ENCODE measurements at regions not wholly inside any gene's neighbourhood (a gene's known extent, or its start where the extent isn't known, plus 50 kb on each side); places are given as distances from the start of the nearest gene placed in this dataset.
"Not testable (repeated sequence)": the region's sequence is repeated elsewhere in the genome, so short reads cannot be mapped to it uniquely, and the experiment has no call there.

DNA sequence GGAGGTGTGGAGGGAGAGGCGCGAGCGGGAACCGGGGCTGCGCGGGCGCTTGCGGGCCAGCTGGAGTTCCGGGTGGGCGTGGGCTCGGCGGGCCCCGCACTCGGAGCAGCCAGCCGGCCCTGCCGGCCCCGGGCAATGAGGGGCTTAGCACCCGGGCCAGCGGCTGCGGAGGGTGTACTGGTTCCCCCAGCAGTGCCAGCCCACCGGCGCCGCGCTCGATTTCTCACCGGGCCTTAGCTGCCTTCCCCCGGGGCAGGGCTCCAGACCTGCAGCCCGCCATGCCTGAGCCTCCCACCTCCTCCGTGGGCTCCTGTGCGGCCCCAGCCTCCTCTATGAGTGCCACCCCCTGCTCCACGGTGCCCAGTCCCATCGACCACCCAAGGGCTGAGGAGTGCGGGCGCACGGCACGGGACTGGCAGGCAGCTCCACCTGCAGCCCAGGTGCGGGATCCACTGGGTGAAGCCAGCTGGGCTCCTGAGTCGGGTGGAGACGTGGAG lies 141.4 kb downstream of the SPRY1 start:
- not testable (repeated sequence) for DNase-seq (ENCODE audit: low read depth in 2 of 2)

DNA sequence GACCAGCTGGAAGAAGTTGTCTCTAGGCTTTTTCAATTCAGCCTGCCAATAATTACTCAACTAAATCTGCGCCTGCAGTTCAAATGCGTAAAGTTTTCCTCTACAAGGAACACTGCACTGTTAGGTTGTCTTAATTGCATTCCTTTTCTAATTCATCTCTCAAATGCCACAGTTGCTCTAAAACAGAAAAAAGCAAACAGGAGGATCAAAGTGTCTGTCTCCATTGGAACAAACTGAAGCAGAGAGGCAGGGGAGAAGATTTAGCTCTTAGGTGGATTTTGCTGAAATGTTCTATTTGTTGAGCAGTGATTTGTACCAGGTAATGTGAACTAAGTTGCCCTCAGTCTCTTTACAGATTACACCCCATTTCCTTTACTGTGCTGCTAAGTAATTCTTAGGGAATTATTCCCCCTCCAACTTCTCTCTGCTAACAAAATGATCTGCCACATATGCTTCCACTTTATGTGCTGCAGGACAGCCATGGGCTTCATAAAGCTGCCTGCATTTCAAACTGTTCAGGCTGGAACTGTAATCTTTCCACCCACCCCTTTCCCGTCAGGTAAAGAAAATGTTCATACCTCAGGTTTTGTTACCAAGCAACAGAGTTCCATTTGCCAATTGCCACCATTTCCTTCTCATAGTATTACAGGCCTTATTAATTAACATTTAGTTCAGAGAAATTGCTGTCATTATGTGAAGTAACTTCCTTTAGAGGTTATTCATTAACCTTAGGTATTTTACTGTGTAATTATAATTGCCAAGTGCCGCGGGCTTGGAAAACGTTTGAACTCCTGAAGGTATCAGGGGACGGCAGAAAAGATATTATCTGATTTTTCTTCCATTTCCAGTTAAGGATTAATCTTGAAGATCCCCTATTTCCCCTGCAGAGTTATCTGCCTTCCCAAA lies 149.3 kb downstream of the SPRY1 start:
- DNase-seq (ENCODE audit: low read depth in 2 of 2) = no peak

DNA sequence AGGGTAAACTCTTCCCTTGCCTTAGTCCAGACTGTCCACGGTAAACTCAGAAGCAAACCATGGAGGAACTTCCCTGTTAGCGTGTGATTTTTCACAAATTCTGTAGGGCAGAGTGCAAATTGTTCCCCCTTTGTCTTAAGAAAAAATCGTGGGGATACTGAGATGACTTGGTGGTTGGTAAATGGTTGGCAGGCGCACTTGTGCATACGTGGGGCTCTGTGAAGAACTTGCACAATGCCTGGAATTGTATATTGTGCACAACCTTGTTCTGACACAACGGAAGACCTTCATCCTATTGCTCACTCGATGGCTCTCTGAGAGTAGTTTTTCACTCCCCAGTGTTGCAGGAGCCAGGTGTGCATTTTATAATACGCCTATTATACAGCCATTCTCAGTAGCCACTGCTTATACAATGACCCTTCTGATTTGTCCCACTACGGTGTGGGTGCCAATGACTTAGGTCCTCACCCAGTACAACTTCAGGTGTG lies 150.0 kb downstream of the SPRY1 start:
- DNase-seq (ENCODE audit: low read depth in 2 of 2) = no peak

DNA sequence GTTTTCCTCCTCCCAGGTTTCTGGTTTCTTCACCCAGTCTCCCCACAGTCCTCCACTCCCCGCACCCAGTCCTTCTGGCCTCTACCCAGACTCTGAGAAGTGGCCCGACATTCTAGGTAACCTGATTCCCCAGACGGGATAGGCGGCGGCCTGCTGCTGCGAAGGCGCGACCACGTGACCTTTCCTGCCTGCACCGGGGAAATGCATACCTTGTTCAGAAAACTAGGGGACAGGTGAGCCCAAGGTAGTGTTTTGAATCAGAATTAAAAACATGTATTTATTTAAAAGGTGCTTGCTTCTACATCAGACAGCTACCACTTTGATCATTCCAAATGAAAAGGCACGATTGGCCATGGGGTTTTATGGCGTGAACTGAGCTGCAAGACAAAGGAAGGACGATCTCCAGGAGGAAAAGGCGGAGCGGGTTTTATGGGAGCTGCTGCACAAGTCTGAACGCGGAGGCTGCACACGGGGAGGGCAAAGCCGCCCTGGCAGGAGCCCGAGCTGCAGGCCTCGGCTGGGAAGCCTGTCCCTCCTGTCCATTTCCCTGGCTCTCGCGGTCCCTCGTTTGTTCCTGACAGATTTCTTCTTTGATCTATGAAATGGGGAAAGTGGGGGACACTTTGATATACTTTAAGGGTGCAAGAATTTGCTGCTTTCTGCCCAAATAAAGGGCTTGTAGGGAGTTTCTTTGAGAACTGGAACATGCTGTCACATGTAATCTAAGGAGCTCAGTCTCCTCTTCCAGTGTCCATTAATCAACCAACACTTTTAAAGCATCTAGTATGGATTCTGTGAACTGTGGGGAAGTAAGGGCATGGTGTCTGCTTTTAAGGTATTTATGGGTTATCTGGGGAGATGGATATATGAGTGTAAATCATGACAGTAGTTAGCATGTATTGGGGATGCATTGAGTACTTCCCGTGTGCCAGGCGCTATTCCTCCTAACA lies 150.9 kb downstream of the SPRY1 start:
- DNase-seq (ENCODE audit: low read depth in 2 of 2) = no peak

DNA sequence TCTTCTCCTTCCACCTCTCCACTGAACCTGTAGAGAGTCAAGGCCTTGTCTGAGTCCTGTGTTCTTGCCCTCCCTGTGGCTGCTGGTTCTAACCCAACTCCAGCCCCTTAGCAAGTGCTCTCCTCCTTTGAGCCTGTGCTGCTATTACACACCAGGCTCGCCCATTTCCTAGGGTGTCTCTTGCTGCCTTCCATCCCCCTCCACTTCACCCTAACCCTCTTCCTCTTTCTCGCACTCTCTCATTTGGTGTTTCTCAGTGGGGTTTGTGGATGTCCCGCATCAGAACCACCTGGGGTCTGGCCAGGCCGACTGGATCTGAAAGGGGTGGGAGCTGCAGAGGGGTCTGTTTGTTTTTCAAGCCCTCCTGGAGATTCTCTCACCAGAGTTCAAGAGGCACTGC lies 156.7 kb downstream of the SPRY1 start:
- no peak for DNase-seq (ENCODE audit: low read depth in 2 of 2)

DNA sequence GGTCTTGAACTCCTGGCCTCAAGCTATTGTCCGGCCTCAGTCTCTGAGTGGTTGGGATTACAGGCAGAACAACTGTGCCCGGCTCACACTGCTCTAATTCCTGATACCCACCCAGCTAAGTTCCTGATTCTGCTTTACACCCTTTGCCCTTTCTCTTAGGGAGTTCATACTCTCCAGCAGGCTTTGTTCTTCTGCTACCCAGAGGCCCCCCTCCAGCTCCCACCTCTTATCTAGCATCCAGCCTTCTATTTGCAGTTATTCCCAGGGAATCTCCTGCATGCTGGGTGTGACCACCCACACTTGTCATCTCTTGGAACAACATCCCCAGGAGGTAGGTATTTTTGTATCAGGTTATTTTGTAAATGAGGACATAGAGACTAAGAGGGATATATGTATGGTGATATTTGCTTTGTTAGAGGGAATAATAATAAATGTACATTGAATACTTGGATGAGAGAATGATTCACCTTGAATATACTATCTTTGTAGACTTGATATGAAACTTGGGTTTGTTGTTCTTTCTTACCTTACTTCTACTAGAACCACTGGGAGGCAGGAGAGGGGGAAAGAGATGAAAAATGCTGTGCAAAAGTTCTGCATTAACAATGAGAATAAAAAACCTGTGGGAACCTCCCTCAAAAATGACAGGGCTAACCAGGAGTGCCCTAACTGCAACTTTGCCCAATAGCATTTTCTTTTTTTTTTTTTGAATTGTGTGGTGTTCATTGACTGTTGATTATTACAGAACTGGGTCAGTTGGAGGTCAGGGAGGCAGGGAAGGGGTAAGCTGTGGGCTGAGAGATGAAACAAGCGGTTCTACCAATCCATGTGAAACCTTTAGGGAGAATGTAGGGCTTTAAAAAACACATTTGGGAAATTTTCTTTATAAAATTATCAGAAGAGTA lies 157.4 kb downstream of the SPRY1 start:
- no peak for DNase-seq (ENCODE audit: low read depth in 2 of 2)

DNA sequence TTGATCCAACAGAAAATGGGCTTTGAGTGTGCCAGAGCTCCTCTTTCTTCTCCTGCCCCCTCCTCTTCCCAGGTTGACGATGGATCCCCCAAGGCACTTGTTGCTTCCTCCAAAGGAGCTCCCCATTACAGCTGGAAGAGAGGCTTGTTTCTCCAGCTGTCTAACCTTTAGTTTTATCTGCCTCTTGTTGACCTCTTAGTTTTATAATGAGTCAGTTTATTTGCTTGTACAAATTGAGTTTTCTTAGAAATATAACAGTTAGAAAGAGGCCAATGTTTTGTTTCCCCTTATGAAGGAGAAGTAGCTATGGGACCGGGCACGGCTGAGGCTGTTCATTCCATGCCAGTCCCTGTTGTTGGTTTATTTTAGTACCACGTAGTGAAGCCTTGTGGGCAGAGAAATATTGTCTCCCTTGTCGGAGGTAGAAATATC lies 158.2 kb downstream of the SPRY1 start:
- DNase-seq (ENCODE audit: low read depth in 2 of 2) = no peak

DNA sequence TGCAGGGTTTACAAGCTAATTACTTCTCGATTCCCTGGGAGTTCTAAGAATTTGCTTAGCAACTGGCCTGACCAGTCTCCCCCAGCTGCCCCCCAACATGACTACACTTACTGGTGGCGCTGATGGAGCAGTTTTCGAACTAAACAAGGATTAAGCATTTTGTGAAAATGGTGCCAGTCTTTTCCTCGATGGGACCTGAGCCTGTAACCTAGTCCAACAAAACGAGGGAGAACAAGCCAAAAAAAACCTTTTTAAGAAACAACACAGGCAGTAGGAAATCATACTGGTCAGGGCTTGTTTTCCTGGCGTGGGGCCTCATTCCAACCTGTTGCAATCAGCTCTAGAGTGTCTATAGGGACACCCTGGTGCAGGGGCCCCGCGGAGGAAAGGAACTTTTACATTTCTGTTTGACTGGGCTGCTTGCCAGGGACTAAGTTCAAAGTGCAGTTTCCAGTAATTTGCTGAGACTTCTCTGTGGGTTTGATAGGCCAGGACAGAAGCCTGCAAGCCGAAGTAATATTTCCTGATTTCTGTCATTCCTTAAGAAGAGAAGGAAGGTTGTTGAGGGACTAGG lies 158.7 kb downstream of the SPRY1 start:
- DNase-seq (ENCODE audit: low read depth in 2 of 2) = no peak

DNA sequence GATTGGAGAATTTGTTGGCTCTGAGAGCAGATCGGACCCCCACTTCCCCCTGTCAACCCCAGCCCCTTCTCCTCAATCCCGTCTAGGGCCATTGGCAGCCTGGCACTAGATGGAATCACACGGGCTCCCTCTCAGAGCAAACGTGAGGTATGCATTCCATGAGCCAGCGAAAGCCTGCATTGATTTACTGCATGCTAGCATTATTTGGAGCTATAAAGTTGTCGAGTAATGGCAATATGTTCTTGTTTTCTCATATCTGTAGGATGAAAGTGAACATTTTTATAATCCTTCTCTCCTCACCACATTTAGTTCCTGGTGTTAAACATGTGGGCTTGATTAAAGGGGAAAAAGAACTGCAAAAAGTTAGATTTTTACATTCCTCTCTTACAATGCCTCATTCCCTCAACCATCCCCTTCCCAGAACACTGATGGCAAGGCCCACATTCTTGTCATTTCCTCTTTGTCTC lies 159.2 kb downstream of the SPRY1 start:
- no peak for DNase-seq (ENCODE audit: low read depth in 2 of 2)

DNA sequence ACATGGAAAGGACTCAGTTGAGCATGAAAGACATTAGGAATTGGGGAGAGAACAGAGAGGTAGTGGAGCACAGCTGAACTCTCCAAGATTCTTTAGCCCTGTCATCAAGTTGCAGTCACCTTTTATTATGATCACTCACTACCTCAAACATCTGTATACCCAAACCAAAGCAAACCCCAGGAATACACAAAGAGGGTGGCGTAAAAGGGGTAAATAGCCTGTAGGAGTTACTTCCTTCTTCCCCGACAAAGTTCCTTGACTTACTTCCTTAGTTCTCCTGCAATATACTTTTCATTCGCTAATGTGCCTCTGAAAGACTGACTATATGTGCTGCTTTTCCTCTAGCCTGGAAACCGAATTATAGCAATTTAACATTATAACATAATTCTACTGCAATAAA lies 159.9 kb downstream of the SPRY1 start:
- DNase-seq (ENCODE audit: low read depth in 2 of 2) = no peak

DNA sequence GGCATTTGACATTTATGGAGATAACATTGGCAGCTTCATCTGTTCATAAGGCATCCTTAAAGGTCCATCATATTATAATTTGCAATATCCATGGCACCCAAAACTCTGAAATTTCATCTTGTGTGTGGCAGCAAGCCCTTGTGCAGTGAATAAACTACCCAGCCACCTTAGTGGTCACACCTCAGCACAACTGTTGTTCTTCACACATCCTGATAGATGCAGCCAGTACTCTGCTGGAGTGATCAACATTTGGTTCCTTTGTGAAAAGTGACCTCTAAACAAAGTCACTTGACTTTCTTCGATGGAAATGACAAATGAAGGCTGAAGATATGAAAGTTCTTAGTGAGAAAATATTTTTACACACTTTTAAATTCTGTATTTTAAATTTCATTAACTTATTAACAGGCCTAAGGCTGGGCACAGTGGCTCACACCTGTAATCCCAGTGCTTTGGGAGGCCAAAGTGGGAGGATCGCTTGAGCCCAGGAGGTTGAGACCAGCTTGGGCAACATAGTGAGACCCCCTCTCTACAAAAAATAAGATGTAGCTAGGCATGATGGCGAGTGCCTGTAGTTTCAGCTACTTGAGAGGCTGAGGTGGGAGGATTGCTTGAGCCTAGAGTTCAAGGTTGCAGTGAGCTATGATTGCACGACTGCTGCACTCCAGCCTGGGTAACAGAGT lies 161.4 kb downstream of the SPRY1 start:
- no peak for DNase-seq (ENCODE audit: low read depth in 2 of 2)

DNA sequence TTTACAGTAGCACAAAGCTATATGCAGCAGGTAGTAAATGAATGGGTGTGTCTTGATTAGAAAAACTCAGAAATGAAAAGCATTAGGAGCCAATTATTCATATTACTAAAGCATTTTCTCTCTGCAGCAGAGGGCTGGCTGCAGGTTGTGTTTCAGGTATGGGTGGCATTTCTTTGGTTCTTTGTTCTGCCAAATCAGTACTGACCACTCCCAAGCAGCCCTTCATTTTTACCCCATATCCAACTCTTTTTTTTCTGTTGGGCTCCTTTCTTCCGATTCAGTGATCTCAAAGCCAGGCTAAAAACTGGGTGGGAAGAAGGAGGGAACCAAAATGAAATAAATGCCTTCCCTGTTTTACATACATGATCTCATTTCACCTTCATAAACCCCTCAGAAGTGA lies 162.3 kb downstream of the SPRY1 start:
- no peak for DNase-seq (ENCODE audit: low read depth in 2 of 2)

DNA sequence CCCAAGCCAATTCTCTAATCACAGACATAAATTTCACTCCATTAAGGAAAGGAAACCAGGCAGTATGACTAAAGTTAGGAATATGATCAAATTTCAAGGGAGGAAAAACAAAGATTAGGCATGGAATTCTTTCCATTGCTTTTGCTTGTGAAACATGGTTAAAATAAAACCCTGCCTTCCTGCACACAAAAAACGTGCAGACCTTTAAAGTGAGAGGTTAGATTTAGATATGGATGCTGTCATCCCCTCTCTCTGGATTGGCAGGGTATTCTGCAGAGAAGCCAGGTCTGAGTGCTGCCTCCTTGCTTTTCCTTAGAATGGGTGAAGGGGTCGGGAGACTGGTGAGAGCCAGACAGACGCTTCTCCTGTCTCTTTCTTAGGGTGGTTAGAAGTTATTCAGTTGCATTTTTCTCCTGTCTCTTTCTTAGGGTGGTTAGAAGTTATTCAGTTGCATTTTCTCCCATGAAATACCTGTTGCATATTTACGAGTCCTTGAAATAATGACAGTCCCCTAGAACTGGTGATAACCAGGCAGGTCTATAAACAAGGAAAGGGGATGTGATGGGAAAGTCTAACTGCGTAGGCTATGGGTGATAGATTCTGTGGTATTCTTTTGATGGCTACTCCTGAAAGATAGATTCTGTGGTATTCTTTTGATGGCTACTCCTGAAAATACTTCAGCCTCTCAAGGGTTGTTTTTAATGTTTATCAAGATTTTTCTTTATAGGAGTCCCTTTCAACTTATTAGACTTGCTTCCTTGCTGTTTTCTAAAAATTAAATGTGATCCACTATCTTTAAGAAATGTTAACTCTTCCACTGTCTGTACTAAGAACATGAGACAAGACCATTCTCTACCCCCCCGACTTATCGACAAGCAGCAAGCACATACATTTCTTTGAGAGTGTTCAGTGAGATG lies 163.6 kb downstream of the SPRY1 start:
- DNase-seq (ENCODE audit: low read depth in 2 of 2) = no peak

DNA sequence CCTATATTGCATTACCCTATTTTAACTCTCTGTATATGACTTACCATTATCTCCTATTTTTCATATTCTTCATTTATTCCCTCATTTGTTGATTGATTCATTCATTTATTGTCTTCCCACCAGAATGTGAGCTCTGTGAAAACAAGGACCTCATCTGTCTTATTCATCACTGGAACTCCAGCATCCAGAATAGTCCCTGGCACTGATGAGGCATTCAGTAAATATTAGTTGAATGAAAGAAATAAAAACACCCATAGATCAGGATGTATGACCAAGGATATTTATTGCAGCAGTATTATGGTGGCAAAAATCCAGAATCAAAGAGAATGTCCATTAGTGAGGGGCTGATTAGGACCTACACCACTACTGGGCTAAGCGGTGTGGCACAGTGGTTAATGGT lies 164.9 kb downstream of the SPRY1 start:
- DNase-seq (ENCODE audit: low read depth in 2 of 2) = no peak

DNA sequence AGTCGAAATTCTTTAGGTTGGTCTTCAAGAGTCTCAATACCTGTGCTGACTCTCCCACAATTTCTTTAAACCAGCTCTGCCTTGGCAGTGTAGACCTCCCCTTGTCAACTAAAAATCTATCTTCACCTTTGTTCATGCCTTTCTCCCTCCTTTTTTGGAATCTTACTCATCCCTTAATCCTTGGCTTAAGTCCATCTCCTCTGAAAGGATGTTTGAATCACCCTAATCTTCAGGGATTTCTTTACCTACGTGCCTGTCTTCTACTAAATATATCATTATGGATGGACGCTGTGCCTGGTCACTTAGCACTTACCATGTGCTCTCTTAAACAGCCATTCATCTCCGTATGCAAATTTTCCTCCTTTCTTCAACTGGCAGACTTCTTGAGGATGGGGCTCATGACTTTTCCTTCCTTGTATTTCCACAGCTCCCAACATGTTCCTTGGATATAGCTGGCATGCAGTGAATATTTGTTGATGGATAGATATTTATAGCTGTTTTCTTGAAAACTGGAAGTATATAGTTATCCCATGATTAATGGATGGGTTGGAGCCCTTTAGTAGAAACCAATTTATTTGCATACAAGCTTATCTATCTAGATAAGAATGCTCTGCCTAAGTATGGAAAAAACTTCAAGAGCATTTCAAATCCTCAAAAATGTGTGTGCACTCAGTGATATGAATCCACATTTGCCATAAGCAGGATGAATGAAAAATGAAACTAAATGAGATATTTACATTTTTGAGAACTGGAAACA lies 166.6 kb downstream of the SPRY1 start:
- no peak for DNase-seq (ENCODE audit: low read depth in 2 of 2)

DNA sequence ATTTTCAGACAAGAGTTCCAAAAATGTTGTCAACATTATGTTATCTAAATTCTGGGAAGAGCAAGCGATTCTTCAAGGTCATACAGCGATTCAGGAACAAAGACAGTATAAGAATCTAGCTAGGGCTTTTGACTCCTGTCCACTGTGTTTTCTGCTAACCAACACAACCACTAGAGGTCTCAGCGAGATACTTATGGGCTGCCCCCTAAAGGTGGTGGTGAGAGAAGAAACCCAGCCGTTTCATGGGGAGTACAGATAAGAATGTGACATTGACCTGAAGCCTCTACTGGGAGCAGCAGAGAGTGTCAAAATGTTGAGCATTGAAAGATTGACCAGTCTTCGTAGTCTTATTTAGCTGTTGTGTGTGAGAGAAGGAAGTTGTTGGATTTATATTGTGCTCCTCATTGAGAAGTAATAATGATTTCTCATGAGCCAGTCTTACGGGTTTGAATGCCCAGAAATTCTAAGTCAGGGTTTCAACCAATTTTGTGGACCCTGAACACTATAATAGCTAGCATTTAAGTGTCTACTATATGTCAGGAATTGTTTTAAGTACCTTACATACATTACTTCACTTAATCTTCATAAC lies 168.3 kb downstream of the SPRY1 start:
- DNase-seq (ENCODE audit: low read depth in 2 of 2) = peak; percentile 5 to 34

DNA sequence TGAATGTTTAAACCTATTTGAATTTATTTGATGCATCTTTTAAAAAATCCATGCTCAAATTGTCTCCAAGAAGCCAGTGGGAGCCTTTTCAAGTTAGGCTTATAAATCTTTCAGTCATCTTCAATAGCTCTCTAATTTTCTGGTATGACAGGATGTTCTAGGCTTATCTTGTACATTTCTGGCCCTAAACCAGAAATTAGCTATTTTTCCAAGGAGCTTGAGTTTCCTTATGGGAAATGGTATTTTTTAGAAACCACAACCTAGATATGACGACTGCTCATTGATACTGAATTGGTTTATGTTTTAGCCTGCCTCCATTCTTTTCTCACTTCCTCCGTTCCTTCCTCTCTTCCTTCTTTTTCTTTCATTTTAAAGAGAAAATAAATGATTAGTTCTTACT lies 172.3 kb downstream of the SPRY1 start:
- no peak for DNase-seq (ENCODE audit: low read depth in 2 of 2)

DNA sequence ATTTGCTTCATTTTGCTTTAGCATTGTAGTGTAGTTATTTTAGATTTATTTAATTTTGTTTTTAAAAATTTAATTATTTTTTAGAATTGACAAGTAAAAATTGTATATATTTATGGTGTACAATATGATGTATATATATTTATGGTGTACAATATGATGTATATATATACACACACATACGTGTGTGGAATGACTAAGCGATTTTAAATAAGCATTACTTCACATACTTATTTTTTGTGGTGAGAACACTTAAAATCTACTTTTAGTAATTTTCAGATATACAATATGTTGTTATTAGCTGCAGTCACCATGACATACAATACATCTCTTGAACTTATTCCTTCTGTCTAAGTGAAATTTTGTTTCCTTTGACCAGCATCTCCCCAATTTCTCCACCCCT lies 172.9 kb downstream of the SPRY1 start:
- DNase-seq (ENCODE audit: low read depth in 2 of 2) = no peak
